HL-60 (cell line): ENCODE measurements at regions not wholly inside any gene's neighbourhood (a gene's known extent, or its start where the extent isn't known, plus 50 kb on each side); places are given as distances from the start of the nearest gene placed in this dataset.

Experiments
- CTCF ChIP-seq: IDR thresholded peaks from one replicate; pipeline ENCODE4 v1.5.1; 2011; ENCODE audit warnings: low read length, control low read depth, inconsistent platforms; ENCODE audit not compliant: insufficient read depth
- POLR2AphosphoS5 ChIP-seq: IDR thresholded peaks from 2 replicates; pipeline ENCODE4 v1.6.1; 2012; ENCODE audit warnings: low read depth
- REST ChIP-seq: IDR thresholded peaks from 2 replicates; pipeline ENCODE4 v1.6.1; 2012; ENCODE audit warnings: low read depth; ENCODE audit not compliant: insufficient replicate concordance

GRCh38 chr10:108591417-108591816 is 1331.9 kb downstream of the XPNPEP1 start:
- TF ChIP-seq CTCF = no peak
- TF ChIP-seq POLR2AphosphoS5 = no peak
- TF ChIP-seq REST = no peak
